ENCODE measurements at regions not wholly inside any gene's neighbourhood (a gene's known extent, or its start where the extent isn't known, plus 50 kb on each side); places are given as distances from the start of the nearest gene placed in this dataset.

- no peak for TF ChIP-seq POLR2A (IDR thresholded peaks at IDR 0.05)
- TF ChIP-seq CTCF (IDR thresholded peaks at IDR 0.05) = no peak
Measured at GRCh38 chr6:65818576-65818975, 111.5 kb upstream of the EYS start.
